ENCODE measurements at regions not wholly inside any gene's neighbourhood (a gene's known extent, or its start where the extent isn't known, plus 50 kb on each side); places are given as distances from the start of the nearest gene placed in this dataset.

- no peak for DNase-seq (ENCODE audit: low spot score)
- H3K4me3 ChIP-seq, result no peak overlapping the region
- no peaks in the 10 kb centered on the region for H3K27me3 ChIP-seq (replicated peaks; ENCODE audit: insufficient read depth)
- no peak overlapping the region for H3K27ac ChIP-seq
- ATAC-seq (ENCODE audit: insufficient number of reproducible peaks, low FRiP score, low read depth), result no peak
- TF ChIP-seq, protein P1, sequence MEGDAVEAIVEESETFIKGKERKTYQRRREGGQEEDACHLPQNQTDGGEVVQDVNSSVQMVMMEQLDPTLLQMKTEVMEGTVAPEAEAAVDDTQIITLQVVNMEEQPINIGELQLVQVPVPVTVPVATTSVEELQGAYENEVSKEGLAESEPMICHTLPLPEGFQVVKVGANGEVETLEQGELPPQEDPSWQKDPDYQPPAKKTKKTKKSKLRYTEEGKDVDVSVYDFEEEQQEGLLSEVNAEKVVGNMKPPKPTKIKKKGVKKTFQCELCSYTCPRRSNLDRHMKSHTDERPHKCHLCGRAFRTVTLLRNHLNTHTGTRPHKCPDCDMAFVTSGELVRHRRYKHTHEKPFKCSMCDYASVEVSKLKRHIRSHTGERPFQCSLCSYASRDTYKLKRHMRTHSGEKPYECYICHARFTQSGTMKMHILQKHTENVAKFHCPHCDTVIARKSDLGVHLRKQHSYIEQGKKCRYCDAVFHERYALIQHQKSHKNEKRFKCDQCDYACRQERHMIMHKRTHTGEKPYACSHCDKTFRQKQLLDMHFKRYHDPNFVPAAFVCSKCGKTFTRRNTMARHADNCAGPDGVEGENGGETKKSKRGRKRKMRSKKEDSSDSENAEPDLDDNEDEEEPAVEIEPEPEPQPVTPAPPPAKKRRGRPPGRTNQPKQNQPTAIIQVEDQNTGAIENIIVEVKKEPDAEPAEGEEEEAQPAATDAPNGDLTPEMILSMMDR (IDR thresholded peaks at IDR 0.05), result no peak
- no peaks in the 10 kb centered on the region for H3K36me3 ChIP-seq
- no peaks in the 10 kb centered on the region for H3K9me3 ChIP-seq
- H3K4me1 ChIP-seq (ENCODE audit: control insufficient read depth in 1 of 2, low read depth in 2 of 2), result no peaks in the 10 kb centered on the region
These were observed 407.3 kb upstream of the PPP2R3A start for GRCh38 chr3:135558150-135558783.

DNA sequence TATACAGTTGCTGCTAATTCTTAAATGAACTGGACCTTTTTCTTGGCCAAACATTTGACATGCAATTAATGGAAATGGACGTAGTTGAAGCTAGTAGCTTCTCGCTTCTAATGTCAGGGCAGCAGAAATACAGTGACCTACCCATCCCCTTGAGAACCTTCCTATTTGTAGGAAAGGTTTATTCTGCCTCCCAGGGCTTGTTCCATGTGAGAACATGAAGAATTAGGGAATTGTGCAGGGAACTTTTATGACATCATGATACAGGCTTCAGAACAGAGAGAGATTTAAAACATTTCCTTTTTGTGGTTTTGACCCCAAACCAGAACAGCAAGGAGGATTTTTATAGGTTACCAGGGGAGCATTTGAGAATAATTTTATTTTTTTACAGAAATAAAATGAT is 406.6 kb upstream of the PPP2R3A start:
- H3K4me3 ChIP-seq, result no peak overlapping the region
- no peak overlapping the region for H3K27ac ChIP-seq
- no peaks in the 10 kb centered on the region for H3K27me3 ChIP-seq (replicated peaks; ENCODE audit: insufficient read depth)
- no peaks in the 10 kb centered on the region for H3K9me3 ChIP-seq
- TF ChIP-seq, protein P1 (IDR thresholded peaks at IDR 0.05), result no peak
- no peaks in the 10 kb centered on the region for H3K36me3 ChIP-seq
- ATAC-seq (ENCODE audit: insufficient number of reproducible peaks, low FRiP score, low read depth) (no peak), DNase-seq (ENCODE audit: low spot score) (no peak)
- no peaks in the 10 kb centered on the region for H3K4me1 ChIP-seq (ENCODE audit: control insufficient read depth in 1 of 2, low read depth in 2 of 2)

DNA sequence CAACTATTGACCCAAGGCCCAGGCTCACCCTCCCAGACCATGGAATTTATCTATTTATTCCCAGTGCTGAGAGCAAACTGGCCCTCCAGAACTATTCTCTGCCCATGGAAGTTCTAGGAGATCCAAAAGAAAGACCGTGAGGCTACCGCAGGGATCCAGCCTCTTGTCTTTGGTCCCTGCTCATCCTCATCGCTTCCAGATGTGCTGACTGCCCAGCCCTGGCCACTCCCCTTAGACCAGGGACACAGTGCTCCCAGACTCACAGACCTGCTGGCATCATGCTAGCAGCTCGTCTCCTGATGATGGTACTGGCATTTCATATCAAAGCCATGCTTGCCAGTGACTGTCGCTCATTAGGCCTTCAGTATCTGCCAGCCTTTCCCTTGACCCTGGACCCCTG is 405.7 kb upstream of the PPP2R3A start:
- Histone ChIP-seq H3K27ac (no peak overlapping the region), H3K9me3 (no peaks in the 10 kb centered on the region), H3K4me3 (no peak overlapping the region), H3K36me3 (no peaks in the 10 kb centered on the region), H3K27me3 (replicated peaks; ENCODE audit: insufficient read depth) (no peaks in the 10 kb centered on the region), H3K4me1 (ENCODE audit: control insufficient read depth in 1 of 2, low read depth in 2 of 2) (no peaks in the 10 kb centered on the region)
- ATAC-seq (ENCODE audit: insufficient number of reproducible peaks, low FRiP score, low read depth) (no peak), DNase-seq (ENCODE audit: low spot score) (no peak)
- TF ChIP-seq, protein P1 (IDR thresholded peaks at IDR 0.05), result no peak

DNA sequence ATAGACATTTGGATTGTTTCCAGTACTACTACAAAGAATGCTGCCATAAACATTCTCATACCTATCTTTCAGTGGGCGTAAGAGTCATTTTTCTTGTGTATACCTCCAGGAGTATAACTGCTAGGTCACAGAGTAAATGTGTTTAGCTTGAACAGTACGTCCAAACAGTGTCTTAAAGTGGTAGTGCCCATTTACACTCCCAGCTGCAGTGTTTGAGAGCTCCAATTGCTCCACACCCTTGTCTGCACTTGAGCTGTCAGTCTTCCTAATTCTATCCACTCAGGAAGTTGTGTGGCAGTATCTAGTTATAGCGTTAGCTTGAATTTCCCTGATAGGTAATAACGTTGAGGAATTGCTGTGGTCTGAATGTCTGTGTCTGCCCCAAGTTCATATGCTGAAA is 404.7 kb upstream of the PPP2R3A start:
- ATAC-seq (ENCODE audit: insufficient number of reproducible peaks, low FRiP score, low read depth), result no peak
- Histone ChIP-seq H3K9me3 (no peaks in the 10 kb centered on the region), H3K36me3 (no peaks in the 10 kb centered on the region), H3K4me3 (no peak overlapping the region), H3K4me1 (ENCODE audit: control insufficient read depth in 1 of 2, low read depth in 2 of 2) (no peaks in the 10 kb centered on the region), H3K27ac (no peak overlapping the region), H3K27me3 (replicated peaks; ENCODE audit: insufficient read depth) (no peaks in the 10 kb centered on the region)
- DNase-seq (ENCODE audit: low spot score), result no peak
- TF ChIP-seq, protein P1 (IDR thresholded peaks at IDR 0.05), result no peak

DNA sequence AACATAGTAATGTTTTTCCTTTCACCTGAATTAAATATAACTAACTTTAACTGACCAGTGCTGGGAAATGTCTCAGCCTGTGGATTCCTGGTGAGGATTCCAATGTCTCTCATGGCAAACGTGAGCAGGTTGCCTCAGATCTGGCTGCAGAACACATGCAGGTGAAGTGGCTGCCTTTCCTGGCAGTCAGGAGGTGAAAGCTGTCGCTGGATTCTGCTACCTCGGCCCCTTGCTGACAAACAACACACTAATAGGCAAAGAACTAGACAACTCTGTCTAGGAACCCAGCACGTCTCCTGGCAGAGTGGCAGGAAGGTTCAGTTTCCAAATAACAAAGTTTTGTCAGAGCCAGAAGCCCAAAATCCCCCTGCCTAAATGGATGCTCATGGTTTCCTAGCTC is 400.8 kb upstream of the PPP2R3A start:
- H3K27ac ChIP-seq, result no peak overlapping the region
- H3K36me3 ChIP-seq, result no peaks in the 10 kb centered on the region
- no peak overlapping the region for H3K4me3 ChIP-seq
- ATAC-seq (ENCODE audit: insufficient number of reproducible peaks, low FRiP score, low read depth) (no peak), DNase-seq (ENCODE audit: low spot score) (no peak)
- TF ChIP-seq, protein P1 (IDR thresholded peaks at IDR 0.05), result no peak
- no peaks in the 10 kb centered on the region for H3K27me3 ChIP-seq (replicated peaks; ENCODE audit: insufficient read depth)
- H3K4me1 ChIP-seq (ENCODE audit: control insufficient read depth in 1 of 2, low read depth in 2 of 2), result no peaks in the 10 kb centered on the region
- no peaks in the 10 kb centered on the region for H3K9me3 ChIP-seq
